Esophagus muscularis mucosa (tissue), 4 donors: ENCODE measurements at regions not wholly inside any gene's neighbourhood (a gene's known extent, or its start where the extent isn't known, plus 50 kb on each side); places are given as distances from the start of the nearest gene placed in this dataset.

Experiments
- DNase-seq: peaks from one replicate; pipeline ENCODE4 v3.0.0-alpha.2; 2017; ENCODE audit errors: extremely low spot score
- H3K27ac ChIP-seq, 4 donors: fragments of 200-600 bp; sonication (generic); replicated peaks in 1 of 4; 1 replicate in 3 of 4; 2 replicates in 1 of 4; pipeline ENCODE4 v1.5.1; 2016 to 2019; ENCODE audit warnings: mild to moderate bottlenecking in 1 of 4
- H3K27me3 ChIP-seq, 4 donors: fragments of 200-600 bp; sonication (generic); one replicate each; pipeline versions ENCODE4 v1.5.1 to v1.6.0; 2016 to 2019
- H3K36me3 ChIP-seq, 4 donors: fragments of 200-600 bp; sonication (generic); one replicate each; pipeline ENCODE4 v1.5.1; 2016 to 2019
- H3K4me1 ChIP-seq, 4 donors: fragments of 200-600 bp; sonication (generic); one replicate each; pipeline ENCODE4 v1.5.1; 2016 to 2019
- H3K4me3 ChIP-seq, 4 donors: fragments of 200-600 bp; sonication (generic); 1 replicate in 2 of 4; 2 replicates in 2 of 4; pipeline ENCODE4 v1.5.1; 2016 to 2019; ENCODE audit warnings: mild to moderate bottlenecking in 4 of 4, moderate library complexity in 1 of 4
- H3K9me3 ChIP-seq, 4 donors: fragments of 200-600 bp; sonication (generic); 1 replicate in 3 of 4; 2 replicates in 1 of 4; pipeline ENCODE4 v1.5.1; 2016 to 2019
- CTCF ChIP-seq, 3 experiments: fragments of 200-600 bp in 2 of 3; fragments of 450-650 bp in 1 of 3; sonication (generic) in 2 of 3; IDR thresholded peaks; one replicate each; pipeline ENCODE4 v1.5.1; 2017 to 2019; ENCODE audit warnings: antibody characterized with exemption in 3 of 3, mild to moderate bottlenecking in 2 of 3, moderate library complexity in 1 of 3
- EP300 ChIP-seq: sonication (generic); formaldehyde crosslinking; IDR thresholded peaks from one replicate; pipeline ENCODE4 v1.6.1; 2017; ENCODE audit warnings: antibody characterized with exemption
- POLR2A ChIP-seq: fragments of 450-650 bp; IDR thresholded peaks from one replicate; pipeline ENCODE4 v1.6.1; 2017; ENCODE audit warnings: antibody characterized with exemption, moderate library complexity, mild to moderate bottlenecking, low read depth
- POLR2AphosphoS5 ChIP-seq, 2 donors: sonication (generic); formaldehyde crosslinking; IDR thresholded peaks; one replicate each; pipeline ENCODE4 v1.6.1; 2017; ENCODE audit warnings: antibody characterized with exemption in 2 of 2
- WGBS: methylation state at CpG from one replicate; pipeline ENCODE4 v1.1.5; 2018; 5-methylcytosine and 5-hydroxymethylcytosine counted together
- intact Hi-C: fragments of 100-400 bp; cut with DNase I; formaldehyde crosslinking; loops from one replicate; pipeline ENCODE4 v1.15.1; 2023

- no peak overlapping the region for H3K27ac ChIP-seq
- no peak for DNase-seq
- TF ChIP-seq EP300: no peak
- TF ChIP-seq CTCF (IDR thresholded peaks at IDR 0.05): no peak
- no peak for TF ChIP-seq POLR2A
- TF ChIP-seq POLR2AphosphoS5 (IDR thresholded peaks at IDR 0.05): no peak
- H3K27me3 ChIP-seq: no peaks in the 10 kb centered on the region
- H3K36me3 ChIP-seq: no peaks in the 10 kb centered on the region
- no peak overlapping the region for H3K4me3 ChIP-seq
- 71% methylated on average over 1 of the region's 1 CpG for WGBS
- peaks cover 0 to 15% (median 5%) of the 10 kb centered on the region in 4 donors for H3K4me1 ChIP-seq
- intact Hi-C loops: no loop called here
- no peaks in the 10 kb centered on the region for H3K9me3 ChIP-seq
Observed at GRCh38 chr6:12509060-12509459, 207.5 kb upstream of the PHACTR1 start.

- DNase-seq: no peak
- Histone ChIP-seq H3K27ac (no peak overlapping the region), H3K4me1 (peaks cover 0 to 5% (median 0%) of the 10 kb centered on the region in 4 donors), H3K4me3 (no peak overlapping the region), H3K9me3 (no peaks in the 10 kb centered on the region), H3K36me3 (no peaks in the 10 kb centered on the region), H3K27me3 (no peaks in the 10 kb centered on the region)
- TF ChIP-seq EP300: no peak
- TF ChIP-seq POLR2A: no peak
- no peak for TF ChIP-seq CTCF (IDR thresholded peaks at IDR 0.05)
- TF ChIP-seq POLR2AphosphoS5 (IDR thresholded peaks at IDR 0.05): no peak
- WGBS: 78% methylated on average over 1 of the region's 1 CpG
- intact Hi-C loops: no loop called here
Observed at GRCh38 chr6:12516070-12516469, 200.5 kb upstream of the PHACTR1 start.

GRCh38 chr6:12522347-12522746 lies 194.2 kb upstream of the PHACTR1 start:
- no peaks in the 10 kb centered on the region for H3K4me1 ChIP-seq
- WGBS: 65% methylated on average over 1 of the region's 1 CpG
- no peak overlapping the region for H3K4me3 ChIP-seq
- H3K27ac ChIP-seq: no peak overlapping the region
- H3K9me3 ChIP-seq: peaks cover 0 to 8% (median 0%) of the 10 kb centered on the region in 4 donors
- H3K36me3 ChIP-seq: no peaks in the 10 kb centered on the region
- no peak for DNase-seq
- TF ChIP-seq POLR2A: no peak
- TF ChIP-seq POLR2AphosphoS5 (IDR thresholded peaks at IDR 0.05): no peak
- no peak for TF ChIP-seq EP300
- TF ChIP-seq CTCF (IDR thresholded peaks at IDR 0.05): no peak
- intact Hi-C loops: no loop called here
- no peaks in the 10 kb centered on the region for H3K27me3 ChIP-seq

- no peaks in the 10 kb centered on the region for H3K36me3 ChIP-seq
- H3K4me3 ChIP-seq: no peak overlapping the region
- TF ChIP-seq EP300 (no peak), CTCF (IDR thresholded peaks at IDR 0.05) (no peak)
- no peak overlapping the region for H3K27ac ChIP-seq
- WGBS: 96% methylated on average over 1 of the region's 1 CpG
- intact Hi-C loops: no loop called here
- H3K27me3 ChIP-seq: no peaks in the 10 kb centered on the region
- peaks cover 4 to 12% (median 8%) of the 10 kb centered on the region in 4 donors for H3K4me1 ChIP-seq
- DNase-seq: no peak
- H3K9me3 ChIP-seq: peaks cover 0 to 8% (median 0%) of the 10 kb centered on the region in 4 donors
Observed at GRCh38 chr6:12523726-12524125, 192.8 kb upstream of the PHACTR1 start.

- peaks cover 4 to 20% (median 13%) of the 10 kb centered on the region in 4 donors for H3K4me1 ChIP-seq
- H3K9me3 ChIP-seq: peaks cover 0 to 8% (median 0%) of the 10 kb centered on the region in 4 donors
- no peaks in the 10 kb centered on the region for H3K27me3 ChIP-seq
- TF ChIP-seq CTCF (IDR thresholded peaks at IDR 0.05) (no peak), EP300 (no peak), POLR2A (no peak), POLR2AphosphoS5 (IDR thresholded peaks at IDR 0.05) (no peak)
- H3K36me3 ChIP-seq: no peaks in the 10 kb centered on the region
- H3K4me3 ChIP-seq: no peak overlapping the region
- WGBS: 86% methylated on average over 3 of the region's 3 CpGs
- DNase-seq: no peak
- intact Hi-C loops: no loop called here
- no peak overlapping the region for H3K27ac ChIP-seq
Observed at GRCh38 chr6:12525276-12525675, 191.3 kb upstream of the PHACTR1 start.
